Activated naive CD4-positive, alpha-beta T cell treated with anti-CD3 and anti-CD28 coated beads for 36 hours (primary cell): ENCODE measurements at regions not wholly inside any gene's neighbourhood (a gene's known extent, or its start where the extent isn't known, plus 50 kb on each side); places are given as distances from the start of the nearest gene placed in this dataset.

Experiments
- CTCF ChIA-PET: fragments of 350-600 bp; sonication (Branson Sonifier 250); formaldehyde crosslinking; loops from one replicate; lab custom pipeline; 2021; ENCODE audit warnings: antibody characterized with exemption; lab: Charles Lee
- DNase-seq: peaks from one replicate; pipeline ENCODE4 v3.0.0-alpha.2; 2020
- H3K27ac Mint-ChIP-seq: one replicate; pipeline ENCODE4 v1.8.0; 2021; ENCODE audit warnings: mild to moderate bottlenecking, mixed read lengths
- H3K27me3 Mint-ChIP-seq: one replicate; pipeline ENCODE4 v1.8.0; 2021; ENCODE audit warnings: low read depth, mixed read lengths
- H3K36me3 Mint-ChIP-seq: one replicate; pipeline ENCODE4 v1.8.0; 2021; ENCODE audit warnings: low read depth, mixed read lengths
- H3K4me1 Mint-ChIP-seq: one replicate; pipeline ENCODE4 v1.8.0; 2021; ENCODE audit warnings: low read depth, mixed read lengths
- H3K4me3 Mint-ChIP-seq: one replicate; pipeline ENCODE4 v1.8.0; 2021; ENCODE audit warnings: mild to moderate bottlenecking, moderate library complexity, mixed read lengths
- H3K9me3 Mint-ChIP-seq: one replicate; pipeline ENCODE4 v1.8.0; 2021; ENCODE audit warnings: mixed read lengths
- intact Hi-C: fragments of 100-400 bp; cut with micrococcal nuclease; formaldehyde crosslinking; loops from one replicate; pipeline ENCODE4 v1.15.1; 2023

DNA sequence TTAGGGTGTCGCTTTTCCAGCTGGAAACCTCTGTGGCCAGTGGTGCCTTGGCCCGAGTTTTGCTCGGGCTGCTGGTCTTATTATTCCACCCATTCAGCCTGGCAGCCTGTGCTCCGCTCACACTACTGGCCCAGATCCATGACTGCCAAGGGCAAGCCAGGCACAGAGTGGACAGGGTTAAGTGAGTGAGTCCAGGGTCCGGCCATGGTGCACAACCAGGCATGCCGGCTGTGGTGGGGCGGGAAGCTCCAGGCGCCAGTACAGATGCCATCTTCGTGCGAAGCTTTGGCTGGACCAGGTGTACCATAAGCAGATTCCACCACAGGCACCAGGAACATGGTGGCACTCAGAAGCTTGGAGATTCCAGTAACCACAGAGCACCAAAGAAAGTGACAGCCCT, 580.2 kb upstream of the FAM174A start:
- Mint-ChIP-seq H3K4me1 (no peaks in the 10 kb centered on the region), H3K27me3 (no peaks in the 10 kb centered on the region), H3K9me3 (peaks cover 8% of the 10 kb centered on the region), H3K4me3 (no peak overlapping the region), H3K27ac (no peak overlapping the region), H3K36me3 (no peaks in the 10 kb centered on the region)
- DNase-seq, result no peak
- CTCF ChIA-PET, result no interaction called here
- intact Hi-C loops, result no loop called here

DNA sequence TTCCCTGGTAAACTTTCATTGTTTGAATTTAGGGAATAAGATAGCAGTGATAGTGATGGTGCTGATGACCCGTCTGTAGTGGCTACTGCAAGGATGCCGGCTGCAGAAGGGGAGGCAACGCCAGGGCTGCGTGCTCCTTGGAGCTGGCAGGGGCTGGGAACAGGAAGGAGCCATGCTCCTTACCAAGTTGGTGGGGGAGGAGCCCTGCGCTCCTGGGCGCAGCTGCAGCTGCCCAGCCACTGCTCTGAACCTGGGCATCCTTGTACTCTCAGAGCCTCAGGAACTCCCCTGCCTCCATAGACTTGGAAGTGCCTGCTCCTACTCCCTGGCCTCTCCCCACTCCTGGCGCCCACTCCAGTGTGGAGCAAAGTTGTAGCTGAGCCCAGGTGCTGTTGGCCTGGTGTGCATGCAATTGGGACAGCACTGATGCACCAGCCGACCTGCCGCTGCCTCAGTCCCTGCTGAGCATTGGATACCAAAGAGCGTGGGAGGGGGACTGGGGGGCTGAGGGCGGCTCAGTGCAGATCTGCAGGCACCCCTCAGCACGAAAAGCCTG, 585.1 kb upstream of the FAM174A start:
- CTCF ChIA-PET, result no interaction called here
- H3K4me3 Mint-ChIP-seq, result no peak overlapping the region
- no peaks in the 10 kb centered on the region for H3K4me1 Mint-ChIP-seq
- DNase-seq, result no peak
- peaks cover 4% of the 10 kb centered on the region for H3K9me3 Mint-ChIP-seq
- no peaks in the 10 kb centered on the region for H3K27me3 Mint-ChIP-seq
- intact Hi-C loops, result no loop called here
- no peaks in the 10 kb centered on the region for H3K36me3 Mint-ChIP-seq
- H3K27ac Mint-ChIP-seq, result no peak overlapping the region

DNA sequence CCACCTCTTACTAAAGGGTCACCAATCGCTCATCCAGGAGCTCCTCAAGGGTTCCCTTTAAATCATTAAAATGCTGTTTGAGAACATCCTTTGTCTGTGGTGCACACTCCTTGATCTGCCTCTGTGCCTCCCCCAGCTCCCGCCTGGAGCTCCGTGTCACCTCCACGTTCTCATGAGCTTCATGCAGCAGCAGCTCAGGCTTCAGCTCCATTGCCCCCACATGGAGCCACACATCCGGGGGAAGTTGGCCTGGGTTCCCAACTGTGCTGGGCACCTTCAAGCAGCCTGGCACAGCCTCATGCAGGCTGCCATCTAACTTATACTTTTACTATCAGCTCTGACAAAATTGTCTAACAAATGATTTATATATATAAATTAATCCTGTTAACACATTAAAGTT, 585.8 kb upstream of the FAM174A start:
- H3K27me3 Mint-ChIP-seq, result no peaks in the 10 kb centered on the region
- H3K4me1 Mint-ChIP-seq, result no peaks in the 10 kb centered on the region
- no peaks in the 10 kb centered on the region for H3K9me3 Mint-ChIP-seq
- CTCF ChIA-PET, result no interaction called here
- no peak for DNase-seq
- intact Hi-C loops, result no loop called here
- no peak overlapping the region for H3K4me3 Mint-ChIP-seq
- no peaks in the 10 kb centered on the region for H3K36me3 Mint-ChIP-seq
- no peak overlapping the region for H3K27ac Mint-ChIP-seq

GRCh38 chr5:99948850-99949249, 586.3 kb upstream of the FAM174A start:
- no peak overlapping the region for H3K27ac Mint-ChIP-seq

DNA sequence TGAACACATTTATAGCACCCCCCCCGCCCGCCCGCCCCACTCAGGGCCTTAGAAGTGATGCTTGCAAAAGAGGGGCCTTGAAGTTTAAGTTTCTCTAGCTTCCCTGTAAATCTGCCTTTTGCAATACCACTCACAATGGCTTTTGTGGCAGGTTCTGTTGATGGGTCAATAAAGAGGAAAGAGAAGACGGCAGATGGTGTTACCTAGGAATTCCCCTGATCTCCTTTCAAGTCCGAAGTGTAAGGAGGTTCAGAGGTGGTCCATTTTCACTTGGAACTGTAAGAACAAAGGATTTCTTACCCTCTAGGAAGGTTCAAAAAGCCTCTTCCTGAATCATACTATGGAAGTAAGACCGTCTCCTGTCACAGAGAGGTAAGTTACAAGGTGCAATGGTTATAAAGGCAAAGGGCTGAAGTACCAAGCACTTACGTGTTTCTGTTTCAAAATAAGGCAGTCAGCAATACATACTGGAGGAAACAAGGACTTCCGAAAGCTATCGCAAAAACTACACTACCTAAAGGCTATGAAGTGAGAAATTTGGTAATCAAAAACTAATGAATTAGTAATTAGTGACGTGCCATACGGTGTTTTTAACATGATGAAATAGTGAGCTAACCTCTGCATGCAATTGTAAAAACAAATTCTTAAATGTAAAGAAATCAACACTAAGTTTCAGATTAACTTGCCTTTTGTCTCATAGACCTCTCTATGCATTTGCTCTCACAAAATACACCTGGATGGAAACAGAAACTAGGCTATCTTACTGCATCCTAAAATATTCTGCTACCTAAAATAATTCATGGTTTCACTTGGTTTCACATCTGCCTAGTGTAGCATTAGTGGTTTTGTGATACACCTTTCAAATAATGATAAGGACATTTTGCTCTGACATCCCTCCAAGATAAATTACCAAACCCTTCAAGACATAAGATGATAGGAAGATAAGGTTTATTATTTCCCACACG, 589.4 kb upstream of the FAM174A start:
- CTCF ChIA-PET, result no interaction called here
- Mint-ChIP-seq H3K4me3 (no peak overlapping the region), H3K9me3 (no peaks in the 10 kb centered on the region), H3K27ac (no peak overlapping the region), H3K27me3 (no peaks in the 10 kb centered on the region), H3K4me1 (no peaks in the 10 kb centered on the region), H3K36me3 (no peaks in the 10 kb centered on the region)
- intact Hi-C loops, result no loop called here
- DNase-seq, result no peak

More at GRCh38 chr5:99948850-99949249, 586.3 kb upstream of the FAM174A start:
- Mint-ChIP-seq H3K4me1 (no peaks in the 10 kb centered on the region), H3K9me3 (no peaks in the 10 kb centered on the region), H3K4me3 (no peak overlapping the region), H3K36me3 (no peaks in the 10 kb centered on the region), H3K27me3 (no peaks in the 10 kb centered on the region)
- DNase-seq, result no peak
- CTCF ChIA-PET, result no interaction called here
- intact Hi-C loops, result no loop called here

DNA sequence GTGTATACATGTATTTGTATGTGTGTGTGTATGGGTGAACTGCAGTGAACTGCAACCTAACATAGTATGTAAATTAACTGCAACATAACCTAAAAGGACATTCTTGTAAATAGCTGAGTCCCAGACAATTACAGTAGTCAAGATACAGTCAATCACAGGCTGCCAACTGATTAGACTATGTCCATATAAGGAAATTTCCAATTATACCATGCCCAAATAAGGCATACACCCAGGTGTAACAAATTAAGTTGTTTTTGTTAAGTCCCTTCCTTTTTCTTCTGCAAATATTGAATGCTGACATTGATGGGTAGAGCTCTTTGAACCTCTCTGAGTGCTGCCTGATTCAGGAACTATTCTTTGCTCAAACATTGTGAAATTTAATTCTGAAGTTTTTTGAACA, 594.6 kb upstream of the FAM174A start:
- intact Hi-C loops, result no loop called here
- H3K9me3 Mint-ChIP-seq, result no peaks in the 10 kb centered on the region
- H3K27me3 Mint-ChIP-seq, result no peaks in the 10 kb centered on the region
- no peak overlapping the region for H3K27ac Mint-ChIP-seq
- CTCF ChIA-PET, result no interaction called here
- H3K36me3 Mint-ChIP-seq, result no peaks in the 10 kb centered on the region
- H3K4me1 Mint-ChIP-seq, result no peaks in the 10 kb centered on the region
- no peak overlapping the region for H3K4me3 Mint-ChIP-seq
- DNase-seq, result no peak

DNA sequence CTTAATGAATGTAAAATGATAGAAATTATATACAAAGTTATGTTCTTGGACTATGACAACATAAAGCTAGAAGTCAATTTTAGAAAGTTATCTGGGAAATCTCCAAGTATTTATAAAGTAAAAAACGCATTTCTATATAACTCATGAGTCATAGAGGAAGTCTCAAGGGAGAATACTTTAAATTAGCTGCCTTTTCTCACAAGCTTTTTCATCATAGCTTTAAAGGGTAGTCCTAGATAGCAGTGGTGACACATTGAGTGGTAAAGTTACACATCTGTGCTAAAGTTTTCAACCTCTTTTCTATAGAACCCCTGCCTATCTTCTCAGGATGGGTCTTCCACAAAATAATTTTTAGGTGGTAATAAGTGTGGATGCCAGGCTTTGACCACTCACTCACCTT, 598.3 kb upstream of the FAM174A start:
- no peaks in the 10 kb centered on the region for H3K9me3 Mint-ChIP-seq
- no peak overlapping the region for H3K4me3 Mint-ChIP-seq
- H3K36me3 Mint-ChIP-seq, result no peaks in the 10 kb centered on the region
- DNase-seq, result no peak
- intact Hi-C loops, result no loop called here
- no peaks in the 10 kb centered on the region for H3K27me3 Mint-ChIP-seq
- no peak overlapping the region for H3K27ac Mint-ChIP-seq
- CTCF ChIA-PET, result no interaction called here
- no peaks in the 10 kb centered on the region for H3K4me1 Mint-ChIP-seq

DNA sequence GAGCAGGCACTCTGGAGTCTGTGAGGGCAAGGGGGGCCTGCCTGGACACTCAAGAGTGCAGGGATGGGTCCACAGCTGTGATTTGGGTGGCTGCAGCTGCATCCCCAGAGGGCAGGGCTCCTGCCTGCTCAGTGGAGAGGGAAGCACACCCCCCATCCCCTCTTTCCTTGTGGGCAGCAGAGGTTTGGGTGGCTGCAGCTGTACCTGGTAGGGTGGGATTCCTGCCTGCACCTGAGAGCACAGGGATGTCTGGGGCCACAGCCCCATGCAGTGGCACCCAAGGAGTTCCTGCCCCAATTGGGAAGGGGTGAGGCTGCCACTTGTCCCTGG, 605.4 kb upstream of the FAM174A start:
- no peak for DNase-seq
- no peaks in the 10 kb centered on the region for H3K36me3 Mint-ChIP-seq
- intact Hi-C loops, result no loop called here
- no peak overlapping the region for H3K27ac Mint-ChIP-seq
- H3K4me1 Mint-ChIP-seq, result no peaks in the 10 kb centered on the region
- CTCF ChIA-PET, result no interaction called here
- no peak overlapping the region for H3K4me3 Mint-ChIP-seq
- no peaks in the 10 kb centered on the region for H3K27me3 Mint-ChIP-seq
- no peaks in the 10 kb centered on the region for H3K9me3 Mint-ChIP-seq

- no peaks in the 10 kb centered on the region for H3K9me3 Mint-ChIP-seq
- no peaks in the 10 kb centered on the region for H3K4me1 Mint-ChIP-seq
- CTCF ChIA-PET, result no interaction called here
Observed at GRCh38 chr5:99929067-99929805, 605.9 kb upstream of the FAM174A start.

DNA sequence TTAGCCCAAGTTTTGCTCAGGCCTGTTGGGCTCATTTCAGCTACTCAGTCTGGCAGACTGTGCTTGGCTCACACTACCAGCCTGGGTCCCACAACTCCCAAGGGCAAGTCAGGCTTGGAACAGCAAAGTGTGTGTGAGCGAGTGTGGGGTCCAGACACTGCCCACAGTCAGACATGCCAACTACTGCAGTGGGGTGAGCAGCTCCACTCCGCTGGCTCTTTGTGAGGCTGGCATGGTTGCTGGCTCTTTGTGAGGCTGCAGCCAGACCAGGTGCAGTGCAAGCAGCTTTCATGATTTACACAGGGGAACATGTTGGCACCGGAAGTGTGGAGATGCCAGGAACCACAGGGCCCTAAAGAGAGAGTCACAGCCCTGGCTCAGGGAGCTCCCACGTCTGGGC, 606.7 kb upstream of the FAM174A start:
- Mint-ChIP-seq H3K4me3 (no peak overlapping the region), H3K27ac (no peak overlapping the region), H3K9me3 (no peaks in the 10 kb centered on the region), H3K27me3 (no peaks in the 10 kb centered on the region), H3K4me1 (no peaks in the 10 kb centered on the region), H3K36me3 (no peaks in the 10 kb centered on the region)
- CTCF ChIA-PET, result no interaction called here
- intact Hi-C loops, result no loop called here
- no peak for DNase-seq

More at GRCh38 chr5:99929067-99929805, 605.9 kb upstream of the FAM174A start:
- Mint-ChIP-seq H3K27me3 (no peaks in the 10 kb centered on the region), H3K36me3 (no peaks in the 10 kb centered on the region), H3K4me3 (no peak overlapping the region), H3K27ac (no peak overlapping the region)
- no peak for DNase-seq
- intact Hi-C loops, result no loop called here

DNA sequence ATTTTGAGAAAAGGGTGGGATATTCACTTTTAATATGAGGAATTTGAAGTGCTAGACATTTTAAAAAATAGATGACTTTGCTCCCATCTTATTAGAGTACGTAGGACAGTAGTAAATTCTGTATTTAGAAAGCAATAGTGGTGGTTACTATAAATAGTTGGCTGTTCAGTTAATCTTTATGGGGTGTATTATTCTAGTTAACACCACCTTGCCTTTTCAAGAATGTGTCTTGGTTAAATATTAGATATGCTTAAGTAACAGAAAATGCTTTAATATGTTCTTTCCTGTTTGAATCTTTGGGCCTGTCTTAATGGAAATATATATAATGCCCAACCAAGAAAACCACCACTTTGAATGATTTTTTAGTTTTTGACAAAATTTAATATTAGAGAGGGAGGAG, 608.7 kb upstream of the FAM174A start:
- no peaks in the 10 kb centered on the region for H3K36me3 Mint-ChIP-seq
- CTCF ChIA-PET, result no interaction called here
- H3K27me3 Mint-ChIP-seq, result no peaks in the 10 kb centered on the region
- H3K4me1 Mint-ChIP-seq, result no peaks in the 10 kb centered on the region
- H3K27ac Mint-ChIP-seq, result no peak overlapping the region
- intact Hi-C loops, result no loop called here
- no peaks in the 10 kb centered on the region for H3K9me3 Mint-ChIP-seq
- no peak overlapping the region for H3K4me3 Mint-ChIP-seq
- no peak for DNase-seq

- Mint-ChIP-seq H3K27ac (no peak overlapping the region), H3K4me3 (no peak overlapping the region), H3K9me3 (no peaks in the 10 kb centered on the region), H3K27me3 (no peaks in the 10 kb centered on the region), H3K36me3 (no peaks in the 10 kb centered on the region), H3K4me1 (no peaks in the 10 kb centered on the region)
- CTCF ChIA-PET, result no interaction called here
- DNase-seq, result no peak
- intact Hi-C loops, result no loop called here
Observed at GRCh38 chr5:99922386-99922785, 612.8 kb upstream of the FAM174A start.

DNA sequence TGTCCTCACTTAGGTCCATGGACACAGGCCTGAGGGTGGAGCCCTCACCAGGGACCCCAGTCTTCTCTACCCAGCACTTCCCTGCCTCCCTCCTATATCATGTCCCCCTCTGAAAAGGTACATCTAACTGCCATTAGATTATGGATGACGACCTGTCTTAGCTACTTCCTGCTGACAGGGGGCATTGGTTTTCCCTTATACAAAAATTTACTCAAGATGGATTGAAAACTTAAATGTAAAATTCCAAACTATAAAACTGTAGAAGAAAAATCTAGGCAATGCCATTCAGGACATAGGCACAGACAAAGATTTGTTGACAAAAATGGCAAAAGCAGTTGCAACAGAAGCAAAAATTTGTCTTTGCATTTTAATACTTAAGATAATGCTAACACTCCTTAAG, 623.2 kb upstream of the FAM174A start:
- Mint-ChIP-seq H3K4me3 (no peak overlapping the region), H3K27me3 (no peaks in the 10 kb centered on the region), H3K36me3 (no peaks in the 10 kb centered on the region), H3K9me3 (peaks cover 2% of the 10 kb centered on the region), H3K27ac (no peak overlapping the region), H3K4me1 (no peaks in the 10 kb centered on the region)
- CTCF ChIA-PET, result no interaction called here
- intact Hi-C loops, result no loop called here
- no peak for DNase-seq
